ENCODE measurements at regions not wholly inside any gene's neighbourhood (a gene's known extent, or its start where the extent isn't known, plus 50 kb on each side); places are given as distances from the start of the nearest gene placed in this dataset.

GRCh38 chr5:105812304-105812703, 1858.4 kb downstream of the EFNA5 start:
- TF ChIP-seq SP1 (IDR thresholded peaks at IDR 0.05) (no peak), EGR1 (IDR thresholded peaks at IDR 0.05; ENCODE audit: low read depth in 2 of 2) (no peak), TAF1 (conservative IDR thresholded peaks at IDR 0.05) (no peak), RAD21 (IDR thresholded peaks at IDR 0.05) (no peak), GABPA (IDR thresholded peaks at IDR 0.05 in 1 of 2, conservative IDR thresholded peaks at IDR 0.05 in 1 of 2) (no peak), FOXA2 (IDR thresholded peaks at IDR 0.05) (no peak), HNF4A (conservative IDR thresholded peaks at IDR 0.05) (no peak)
- DNase-seq (ENCODE audit: low spot score), result no peak
- Histone ChIP-seq H3K9me3 (ENCODE audit: control insufficient read depth in 4 of 4, low read length in 3 of 4) (no peaks in the 10 kb centered on the region), H3K27ac (ENCODE audit: low read depth in 1 of 2, low read length in 2 of 2) (no peak overlapping the region), H3K27me3 (ENCODE audit: control insufficient read depth in 4 of 4, insufficient read depth in 4 of 4, low read length in 3 of 4) (no peaks in the 10 kb centered on the region), H3K36me3 (ENCODE audit: control insufficient read depth in 4 of 4, insufficient read depth in 3 of 4, low read depth in 1 of 4, low read length in 3 of 4) (no peaks in the 10 kb centered on the region), H3K9ac (ENCODE audit: low read depth in 1 of 2, low read length in 2 of 2) (no peak overlapping the region), H3K4me3 (ENCODE audit: low read depth in 1 of 3, low read length in 3 of 3) (no peak overlapping the region), H3K4me1 (ENCODE audit: control insufficient read depth in 4 of 4, insufficient read depth in 4 of 4, low read length in 3 of 4) (no peaks in the 10 kb centered on the region)
- 82% methylated on average over 2 of the region's 2 CpGs for WGBS

- H3K4me1 ChIP-seq (ENCODE audit: control insufficient read depth in 4 of 4, insufficient read depth in 4 of 4, low read length in 3 of 4), result no peaks in the 10 kb centered on the region
- H3K27ac ChIP-seq (ENCODE audit: low read depth in 1 of 2, low read length in 2 of 2), result no peak overlapping the region
- TF ChIP-seq EGR1 (IDR thresholded peaks at IDR 0.05; ENCODE audit: low read depth in 2 of 2) (no peak), JUND (IDR thresholded peaks at IDR 0.05) (no peak), HNF4G (IDR thresholded peaks at IDR 0.05) (no peak), ZBTB33 (IDR thresholded peaks at IDR 0.05) (no peak), FOXA2 (IDR thresholded peaks at IDR 0.05) (no peak), SP1 (IDR thresholded peaks at IDR 0.05) (no peak), FOXA1 (IDR thresholded peaks at IDR 0.05) (no peak), HNF4A (conservative IDR thresholded peaks at IDR 0.05) (no peak), YY1 (IDR thresholded peaks at IDR 0.05) (no peak), GABPA (IDR thresholded peaks at IDR 0.05 in 1 of 2, conservative IDR thresholded peaks at IDR 0.05 in 1 of 2) (no peak), NR2F2 (IDR thresholded peaks at IDR 0.05) (no peak), RXRA (IDR thresholded peaks at IDR 0.05) (no peak), TAF1 (conservative IDR thresholded peaks at IDR 0.05) (no peak), ATF3 (IDR thresholded peaks at IDR 0.05) (no peak), RAD21 (IDR thresholded peaks at IDR 0.05) (no peak), MAX (IDR thresholded peaks at IDR 0.05) (no peak), REST (IDR thresholded peaks at IDR 0.05) (no peak)
- no peaks in the 10 kb centered on the region for H3K27me3 ChIP-seq (ENCODE audit: control insufficient read depth in 4 of 4, insufficient read depth in 4 of 4, low read length in 3 of 4)
- 82% methylated on average over 3 of the region's 3 CpGs for WGBS
- DNase-seq (ENCODE audit: low spot score), result no peak
- H3K9me3 ChIP-seq (ENCODE audit: control insufficient read depth in 4 of 4, low read length in 3 of 4), result no peaks in the 10 kb centered on the region
- no peak overlapping the region for H3K4me3 ChIP-seq (ENCODE audit: low read depth in 1 of 3, low read length in 3 of 3)
- H3K36me3 ChIP-seq (ENCODE audit: control insufficient read depth in 4 of 4, insufficient read depth in 3 of 4, low read depth in 1 of 4, low read length in 3 of 4), result no peaks in the 10 kb centered on the region
- no peak overlapping the region for H3K9ac ChIP-seq (ENCODE audit: low read depth in 1 of 2, low read length in 2 of 2)
These were observed 1862.8 kb downstream of the EFNA5 start for GRCh38 chr5:105807951-105808350.

Measured in liver (tissue), 7 donors.